ENCODE measurements at regions not wholly inside any gene's neighbourhood (a gene's known extent, or its start where the extent isn't known, plus 50 kb on each side); places are given as distances from the start of the nearest gene placed in this dataset.

DNA sequence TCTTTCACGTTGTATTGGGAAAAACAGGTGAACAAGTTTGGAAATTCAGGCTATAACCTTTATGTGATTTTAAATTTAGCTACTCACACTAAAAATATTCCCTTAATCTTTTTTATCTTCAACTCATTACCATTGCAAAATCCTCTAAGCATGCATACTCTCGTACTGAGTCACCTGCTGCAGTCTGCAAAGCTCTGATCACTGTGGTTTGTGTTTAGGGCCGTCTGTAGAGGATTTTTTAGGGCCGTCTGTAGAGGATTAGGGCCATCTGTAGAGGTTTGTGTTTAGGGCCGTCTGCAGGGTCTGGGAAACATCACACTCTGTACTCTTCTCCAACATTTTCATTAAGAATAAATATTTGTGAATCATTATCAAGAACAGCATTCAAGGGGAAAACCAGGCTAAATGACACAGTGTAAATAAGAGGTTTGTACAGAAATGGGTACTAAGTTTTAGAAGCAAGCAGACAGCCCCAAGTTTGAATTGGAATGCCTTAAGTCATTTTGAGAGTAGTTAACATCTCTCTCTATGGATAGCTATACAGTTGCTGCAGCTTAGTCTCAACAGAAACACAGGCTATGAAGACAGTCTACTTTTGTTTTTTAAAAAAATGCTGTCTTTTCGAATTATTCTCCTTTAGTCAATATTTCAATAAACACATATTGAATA is 155.0 kb upstream of the TSLP start:
- DNase-seq (no peak), ATAC-seq (no peak)
- peaks cover 14% of the 10 kb centered on the region for H3K27me3 Mint-ChIP-seq
- no peaks in the 10 kb centered on the region for H3K4me1 Mint-ChIP-seq
- CTCF ChIA-PET = no interaction called here
- no peak overlapping the region for H3K27ac Mint-ChIP-seq
- no peak overlapping the region for H3K4me3 Mint-ChIP-seq
- H3K9me3 Mint-ChIP-seq (ENCODE audit: low read depth) = no peaks in the 10 kb centered on the region
- H3K36me3 Mint-ChIP-seq = no peaks in the 10 kb centered on the region

- H3K9me3 Mint-ChIP-seq (ENCODE audit: low read depth) = no peaks in the 10 kb centered on the region
- ATAC-seq (no peak), DNase-seq (no peak)
- CTCF ChIA-PET = no interaction called here
- no peaks in the 10 kb centered on the region for H3K36me3 Mint-ChIP-seq
- H3K4me3 Mint-ChIP-seq = no peak overlapping the region
- H3K4me1 Mint-ChIP-seq = no peaks in the 10 kb centered on the region
- H3K27ac Mint-ChIP-seq = no peak overlapping the region
- H3K27me3 Mint-ChIP-seq = peaks cover 12% of the 10 kb centered on the region
Measured at GRCh38 chr5:110917161-110917875, 154.2 kb upstream of the TSLP start.

DNA sequence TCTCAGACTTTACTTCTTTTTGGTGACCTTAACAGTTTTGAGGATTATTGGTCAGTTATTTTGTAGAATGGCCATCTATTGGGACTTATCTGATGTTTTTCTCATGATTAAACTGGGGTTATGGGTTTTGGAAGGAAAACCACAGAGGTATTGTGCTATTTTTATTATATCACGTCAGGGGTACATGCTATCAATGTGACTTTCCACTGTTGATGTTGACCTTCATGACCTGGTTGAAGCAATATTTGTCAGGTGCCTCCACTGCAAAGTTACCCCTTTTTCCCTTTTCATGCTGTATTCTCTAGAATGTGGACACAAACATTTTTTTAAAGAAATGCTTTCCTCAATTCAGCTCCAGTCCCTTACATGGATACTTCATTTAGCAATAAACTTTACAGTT is 152.8 kb upstream of the TSLP start:
- no peak overlapping the region for H3K4me3 Mint-ChIP-seq
- no peaks in the 10 kb centered on the region for H3K9me3 Mint-ChIP-seq (ENCODE audit: low read depth)
- no peak for DNase-seq
- H3K36me3 Mint-ChIP-seq = no peaks in the 10 kb centered on the region
- no peak for ATAC-seq
- CTCF ChIA-PET = no interaction called here
- H3K27me3 Mint-ChIP-seq = peaks cover 15% of the 10 kb centered on the region
- no peak overlapping the region for H3K27ac Mint-ChIP-seq
- H3K4me1 Mint-ChIP-seq = no peaks in the 10 kb centered on the region

- no peaks in the 10 kb centered on the region for H3K4me1 Mint-ChIP-seq
- no peak overlapping the region for H3K27ac Mint-ChIP-seq
- H3K9me3 Mint-ChIP-seq (ENCODE audit: low read depth) = no peaks in the 10 kb centered on the region
- H3K27me3 Mint-ChIP-seq = peaks cover 5% of the 10 kb centered on the region
- DNase-seq (no peak), ATAC-seq (no peak)
- no peak overlapping the region for H3K4me3 Mint-ChIP-seq
- CTCF ChIA-PET = no interaction called here
- H3K36me3 Mint-ChIP-seq = no peaks in the 10 kb centered on the region
Measured at GRCh38 chr5:110923971-110924370, 147.5 kb upstream of the TSLP start.

DNA sequence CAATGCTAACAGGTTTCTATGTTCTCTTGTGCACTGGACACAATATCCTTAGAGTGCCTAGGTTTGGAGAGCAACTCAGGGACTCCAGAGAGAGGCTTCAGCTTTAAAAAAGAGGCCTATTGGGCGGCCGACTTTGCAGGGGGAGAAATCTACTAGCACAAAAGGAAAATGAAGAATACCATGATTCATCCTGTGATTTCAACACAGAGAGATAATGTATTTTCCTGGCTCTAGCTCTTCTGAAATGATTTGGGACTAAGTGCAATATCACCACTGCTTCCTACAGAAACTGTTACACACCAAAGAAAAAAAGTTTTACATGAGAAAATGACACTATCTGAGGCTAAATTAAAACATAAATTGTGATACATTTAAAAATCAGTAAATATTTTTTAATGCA is 146.1 kb upstream of the TSLP start:
- no peak overlapping the region for H3K4me3 Mint-ChIP-seq
- no peaks in the 10 kb centered on the region for H3K36me3 Mint-ChIP-seq
- CTCF ChIA-PET = no interaction called here
- no peaks in the 10 kb centered on the region for H3K4me1 Mint-ChIP-seq
- ATAC-seq (no peak), DNase-seq (no peak)
- H3K27me3 Mint-ChIP-seq = peaks cover 5% of the 10 kb centered on the region
- H3K9me3 Mint-ChIP-seq (ENCODE audit: low read depth) = no peaks in the 10 kb centered on the region
- H3K27ac Mint-ChIP-seq = no peak overlapping the region

DNA sequence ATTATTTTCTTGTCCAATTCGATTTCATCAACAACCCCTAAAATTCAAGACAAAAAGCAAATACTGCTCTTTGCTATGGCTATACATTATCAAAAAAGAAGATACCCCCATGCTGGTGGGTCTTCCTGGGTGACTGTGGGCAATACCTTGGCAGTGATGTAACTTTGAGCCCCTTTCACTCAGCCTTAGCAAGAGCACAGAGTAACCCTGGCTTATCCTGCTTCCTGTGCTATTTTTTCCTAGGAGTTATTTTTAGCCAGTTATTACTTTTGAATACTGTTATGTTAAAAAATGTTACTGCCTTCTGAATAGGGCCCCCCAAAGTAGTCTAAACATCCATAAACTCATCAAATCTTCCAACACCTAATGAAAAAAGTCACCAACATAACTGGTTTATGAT is 145.6 kb upstream of the TSLP start:
- CTCF ChIA-PET = no interaction called here
- ATAC-seq = no peak

GRCh38 chr5:110932755-110933488 is 138.6 kb upstream of the TSLP start:
- Mint-ChIP-seq H3K4me1 (no peaks in the 10 kb centered on the region), H3K36me3 (no peaks in the 10 kb centered on the region), H3K4me3 (no peak overlapping the region), H3K27ac (no peak overlapping the region), H3K27me3 (peaks cover 3% of the 10 kb centered on the region), H3K9me3 (ENCODE audit: low read depth) (no peaks in the 10 kb centered on the region)
- DNase-seq (no peak), ATAC-seq (no peak)
- CTCF ChIA-PET = no interaction called here

More for the DNA sequence above, 145.6 kb upstream of the TSLP start:
- H3K36me3 Mint-ChIP-seq = no peaks in the 10 kb centered on the region
- H3K9me3 Mint-ChIP-seq (ENCODE audit: low read depth) = no peaks in the 10 kb centered on the region
- H3K4me3 Mint-ChIP-seq = no peak overlapping the region
- peaks cover 5% of the 10 kb centered on the region for H3K27me3 Mint-ChIP-seq
- no peaks in the 10 kb centered on the region for H3K4me1 Mint-ChIP-seq
- no peak for DNase-seq
- H3K27ac Mint-ChIP-seq = no peak overlapping the region

DNA sequence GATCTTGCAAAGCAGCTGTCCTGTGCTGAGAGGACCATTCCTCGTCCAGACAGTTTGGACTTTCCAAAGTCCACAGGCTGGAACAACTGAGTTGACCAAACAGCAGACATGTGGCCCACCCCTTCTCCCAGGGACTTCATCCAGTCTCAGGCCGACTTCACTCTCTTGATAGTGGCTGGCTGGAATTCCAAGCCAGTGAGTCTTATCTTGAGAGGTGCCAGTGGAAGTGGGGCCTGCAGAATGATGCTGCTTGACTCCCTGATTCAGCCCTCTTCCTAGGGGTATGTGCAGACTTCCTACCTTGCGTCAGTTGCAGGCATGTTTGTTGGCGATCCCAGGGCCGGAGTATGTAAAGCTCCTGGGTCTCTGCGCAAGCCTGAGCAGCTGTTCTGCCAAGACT is 131.4 kb upstream of the TSLP start:
- CTCF ChIA-PET = no interaction called here
- Mint-ChIP-seq H3K27me3 (peaks cover 3% of the 10 kb centered on the region), H3K36me3 (no peaks in the 10 kb centered on the region), H3K4me3 (no peak overlapping the region), H3K9me3 (ENCODE audit: low read depth) (no peaks in the 10 kb centered on the region), H3K27ac (no peak overlapping the region), H3K4me1 (no peaks in the 10 kb centered on the region)
- no peak for DNase-seq
- ATAC-seq = no peak

- H3K36me3 Mint-ChIP-seq = no peaks in the 10 kb centered on the region
- peaks cover 3% of the 10 kb centered on the region for H3K27me3 Mint-ChIP-seq
- no peaks in the 10 kb centered on the region for H3K4me1 Mint-ChIP-seq
- ATAC-seq = no peak
- peaks cover 3% of the 10 kb centered on the region for H3K9me3 Mint-ChIP-seq (ENCODE audit: low read depth)
- H3K4me3 Mint-ChIP-seq = no peak overlapping the region
- CTCF ChIA-PET = no interaction called here
- DNase-seq = no peak
- no peak overlapping the region for H3K27ac Mint-ChIP-seq
Measured at GRCh38 chr5:110945874-110946436, 125.6 kb upstream of the TSLP start.

GRCh38 chr5:110951373-110951791 is 120.1 kb upstream of the TSLP start:
- ATAC-seq = no peak
- H3K4me1 Mint-ChIP-seq = no peaks in the 10 kb centered on the region
- no peak for DNase-seq
- no peak overlapping the region for H3K4me3 Mint-ChIP-seq
- H3K9me3 Mint-ChIP-seq (ENCODE audit: low read depth) = peaks cover 4% of the 10 kb centered on the region
- CTCF ChIA-PET = interaction anchor here (1.4 kb wide), 1 partner anchor 9 kb away, joined by 3 read pairs; no protein-coding TSS in a partner anchor
- no peak overlapping the region for H3K27ac Mint-ChIP-seq
- peaks cover 3% of the 10 kb centered on the region for H3K27me3 Mint-ChIP-seq
- H3K36me3 Mint-ChIP-seq = no peaks in the 10 kb centered on the region

DNA sequence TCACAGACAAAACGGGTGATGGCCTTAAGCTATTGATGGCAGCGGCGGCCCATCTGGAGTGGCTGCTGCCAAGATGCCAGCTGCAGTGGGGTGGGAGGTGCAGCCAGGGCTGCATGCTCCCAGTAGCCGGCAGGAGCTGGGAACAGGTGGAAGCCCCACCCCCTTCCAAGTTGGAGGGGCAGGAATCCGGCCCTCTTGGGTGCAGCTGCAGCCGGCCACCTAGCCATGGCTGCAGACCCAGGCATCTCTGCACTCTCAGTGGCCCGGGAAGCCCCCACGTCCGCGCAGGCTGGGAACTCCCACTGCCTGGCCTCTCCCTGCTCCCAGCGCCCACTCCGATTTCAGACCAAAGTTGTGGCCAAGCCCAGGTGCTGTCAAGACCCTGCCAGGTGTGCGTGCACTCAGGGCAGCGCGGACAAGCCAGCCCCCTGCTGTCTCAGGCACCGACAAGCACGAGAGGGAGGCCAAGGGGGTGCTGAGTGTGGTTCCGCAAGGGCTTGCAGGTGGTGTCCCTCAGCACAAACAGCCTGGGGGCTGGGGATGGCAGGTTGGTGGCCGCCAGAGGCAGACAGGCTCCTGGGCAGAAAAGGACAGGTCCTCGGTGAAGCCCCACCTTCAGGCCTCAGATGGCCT is 115.1 kb upstream of the TSLP start:
- no peaks in the 10 kb centered on the region for H3K27me3 Mint-ChIP-seq
- H3K27ac Mint-ChIP-seq = no peak overlapping the region
- CTCF ChIA-PET = no interaction called here
- H3K4me1 Mint-ChIP-seq = no peaks in the 10 kb centered on the region
- H3K9me3 Mint-ChIP-seq (ENCODE audit: low read depth) = peaks cover 4% of the 10 kb centered on the region
- H3K4me3 Mint-ChIP-seq = no peak overlapping the region
- no peak for DNase-seq
- no peaks in the 10 kb centered on the region for H3K36me3 Mint-ChIP-seq
- no peak for ATAC-seq

GRCh38 chr5:110956913-110957813 is 114.3 kb upstream of the TSLP start:
- no peak for ATAC-seq

DNA sequence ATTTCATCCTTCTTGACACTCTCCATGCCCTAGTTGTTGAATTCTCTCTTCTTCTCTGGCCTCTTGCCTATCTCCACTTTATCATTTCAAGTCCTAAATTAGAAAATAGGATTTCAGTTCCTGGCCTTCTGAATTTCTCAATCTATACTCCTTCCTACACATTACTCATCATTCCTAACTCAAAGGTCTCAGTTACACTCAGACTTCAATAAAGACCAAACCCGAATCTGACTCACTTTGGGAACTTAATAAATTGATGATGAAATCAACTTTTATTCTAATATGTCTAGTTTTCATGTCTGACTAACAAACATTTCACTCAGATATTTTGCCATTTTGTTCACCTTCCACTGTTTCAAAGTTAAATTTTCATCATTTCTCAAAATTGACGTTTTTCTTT is 113.6 kb upstream of the TSLP start:
- no peak overlapping the region for H3K4me3 Mint-ChIP-seq
- CTCF ChIA-PET = no interaction called here
- H3K36me3 Mint-ChIP-seq = no peaks in the 10 kb centered on the region
- ATAC-seq = no peak
- H3K27me3 Mint-ChIP-seq = no peaks in the 10 kb centered on the region
- H3K27ac Mint-ChIP-seq = no peak overlapping the region
- peaks cover 4% of the 10 kb centered on the region for H3K9me3 Mint-ChIP-seq (ENCODE audit: low read depth)
- no peaks in the 10 kb centered on the region for H3K4me1 Mint-ChIP-seq
- no peak for DNase-seq

More at GRCh38 chr5:110956913-110957813, 114.3 kb upstream of the TSLP start:
- H3K27me3 Mint-ChIP-seq = no peaks in the 10 kb centered on the region
- peaks cover 4% of the 10 kb centered on the region for H3K9me3 Mint-ChIP-seq (ENCODE audit: low read depth)
- no peak overlapping the region for H3K4me3 Mint-ChIP-seq
- no peak overlapping the region for H3K27ac Mint-ChIP-seq
- H3K36me3 Mint-ChIP-seq = no peaks in the 10 kb centered on the region
- DNase-seq = no peak
- CTCF ChIA-PET = no interaction called here
- no peaks in the 10 kb centered on the region for H3K4me1 Mint-ChIP-seq

Data from activated CD8-positive, alpha-beta memory T cell treated with anti-CD3 and anti-CD28 coated beads, Interleukin-2, amount 10 ng/mL, durations not matched to agents 7 days and 5 days (primary cell).